Stomach (tissue), 4 donors: ENCODE measurements at regions not wholly inside any gene's neighbourhood (a gene's known extent, or its start where the extent isn't known, plus 50 kb on each side); places are given as distances from the start of the nearest gene placed in this dataset.

ENCODE experiments used
- EP300 ChIP-seq: sonication (generic); formaldehyde crosslinking; IDR thresholded peaks from one replicate; pipeline ENCODE4 v1.6.1; 2017; ENCODE audit warnings: antibody characterized with exemption
- POLR2A ChIP-seq, 4 donors: fragments of 450-650 bp; IDR thresholded peaks; one replicate each; pipeline ENCODE4 v1.6.1; 2016; ENCODE audit warnings: antibody characterized with exemption in 4 of 4, control low read depth in 2 of 4, mild to moderate bottlenecking in 1 of 4, moderate library complexity in 1 of 4
- POLR2AphosphoS5 ChIP-seq, 3 donors: sonication (generic); formaldehyde crosslinking; IDR thresholded peaks; one replicate each; pipeline ENCODE4 v1.6.1; 2016; ENCODE audit warnings: antibody characterized with exemption in 3 of 3
- TF ChIP-seq, protein P1 (sequence below), 7 experiments: fragments of 450-650 bp in 4 of 7; fragments of 200-600 bp in 3 of 7; sonication (generic) in 3 of 7; IDR thresholded peaks; one replicate each; pipeline ENCODE4 v1.5.1; 2016 to 2019; ENCODE audit warnings: antibody characterized with exemption in 7 of 7, control low read depth in 2 of 7, mild to moderate bottlenecking in 1 of 7

DNA sequence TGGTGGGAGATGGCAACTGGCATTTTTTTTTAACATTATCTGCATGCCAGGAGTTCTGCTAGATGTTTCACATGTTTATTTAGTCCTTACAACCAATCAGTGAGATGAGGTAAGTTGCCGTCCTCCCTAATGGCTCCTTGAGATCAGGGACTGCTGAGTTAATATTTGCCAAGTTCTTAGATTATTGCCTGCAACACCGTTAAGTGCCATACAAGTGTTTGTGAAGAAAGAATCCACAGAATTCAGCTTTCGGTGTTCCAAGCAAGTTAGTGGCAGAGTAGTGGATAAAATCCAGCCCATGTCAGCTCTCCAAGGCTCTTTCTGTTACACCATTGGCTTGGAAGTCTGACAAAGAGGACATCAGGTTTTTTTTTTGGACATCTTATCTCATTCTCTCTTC is 95.9 kb downstream of the C1QL2 start:
- TF ChIP-seq POLR2A (IDR thresholded peaks at IDR 0.05): no peak
- TF ChIP-seq, protein P1, sequence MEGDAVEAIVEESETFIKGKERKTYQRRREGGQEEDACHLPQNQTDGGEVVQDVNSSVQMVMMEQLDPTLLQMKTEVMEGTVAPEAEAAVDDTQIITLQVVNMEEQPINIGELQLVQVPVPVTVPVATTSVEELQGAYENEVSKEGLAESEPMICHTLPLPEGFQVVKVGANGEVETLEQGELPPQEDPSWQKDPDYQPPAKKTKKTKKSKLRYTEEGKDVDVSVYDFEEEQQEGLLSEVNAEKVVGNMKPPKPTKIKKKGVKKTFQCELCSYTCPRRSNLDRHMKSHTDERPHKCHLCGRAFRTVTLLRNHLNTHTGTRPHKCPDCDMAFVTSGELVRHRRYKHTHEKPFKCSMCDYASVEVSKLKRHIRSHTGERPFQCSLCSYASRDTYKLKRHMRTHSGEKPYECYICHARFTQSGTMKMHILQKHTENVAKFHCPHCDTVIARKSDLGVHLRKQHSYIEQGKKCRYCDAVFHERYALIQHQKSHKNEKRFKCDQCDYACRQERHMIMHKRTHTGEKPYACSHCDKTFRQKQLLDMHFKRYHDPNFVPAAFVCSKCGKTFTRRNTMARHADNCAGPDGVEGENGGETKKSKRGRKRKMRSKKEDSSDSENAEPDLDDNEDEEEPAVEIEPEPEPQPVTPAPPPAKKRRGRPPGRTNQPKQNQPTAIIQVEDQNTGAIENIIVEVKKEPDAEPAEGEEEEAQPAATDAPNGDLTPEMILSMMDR (IDR thresholded peaks at IDR 0.05): no peak
- no peak for TF ChIP-seq EP300
- TF ChIP-seq POLR2AphosphoS5 (IDR thresholded peaks at IDR 0.05): no peak
